ENCODE measurements at regions not wholly inside any gene's neighbourhood (a gene's known extent, or its start where the extent isn't known, plus 50 kb on each side); places are given as distances from the start of the nearest gene placed in this dataset.

DNA sequence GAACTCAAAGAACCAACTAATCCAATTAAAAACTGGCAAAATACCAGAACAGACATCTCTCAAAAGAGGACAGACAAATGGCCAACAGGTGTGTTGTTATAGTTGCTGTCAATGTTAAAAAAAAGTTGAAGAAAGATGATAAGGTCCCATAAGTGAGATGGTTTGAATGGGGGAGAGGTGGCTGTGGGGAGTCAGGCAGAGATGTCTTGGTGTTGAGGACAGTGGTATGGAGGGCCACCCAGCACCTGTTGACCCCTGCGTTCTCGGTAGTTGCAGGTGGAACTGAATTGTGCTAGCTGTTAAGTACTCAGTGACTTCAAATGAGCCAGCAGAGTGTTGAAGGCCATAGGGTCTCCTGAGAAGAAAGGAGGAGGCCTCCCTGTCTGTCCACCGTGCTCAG lies 55.9 kb upstream of the PITX1 start:
- no peaks in the 10 kb centered on the region for H3K9me3 ChIP-seq
- no peak overlapping the region for H3K27ac ChIP-seq
- H3K27me3 ChIP-seq = no peaks in the 10 kb centered on the region
- DNase-seq (ENCODE audit: extremely low spot score in 2 of 2) = no peak
- no peaks in the 10 kb centered on the region for H3K36me3 ChIP-seq
- intact Hi-C loops (cut with DNase I) = no loop called here
- no peak overlapping the region for H3K4me3 ChIP-seq
- H3K4me1 ChIP-seq = peaks cover 4% of the 10 kb centered on the region
- no peak for TF ChIP-seq POLR2A (IDR thresholded peaks at IDR 0.05)
- TF ChIP-seq POLR2AphosphoS5 (IDR thresholded peaks at IDR 0.05; ENCODE audit: insufficient read depth in 1 of 2, low read depth in 1 of 2) = no peak
- TF ChIP-seq, protein P1, sequence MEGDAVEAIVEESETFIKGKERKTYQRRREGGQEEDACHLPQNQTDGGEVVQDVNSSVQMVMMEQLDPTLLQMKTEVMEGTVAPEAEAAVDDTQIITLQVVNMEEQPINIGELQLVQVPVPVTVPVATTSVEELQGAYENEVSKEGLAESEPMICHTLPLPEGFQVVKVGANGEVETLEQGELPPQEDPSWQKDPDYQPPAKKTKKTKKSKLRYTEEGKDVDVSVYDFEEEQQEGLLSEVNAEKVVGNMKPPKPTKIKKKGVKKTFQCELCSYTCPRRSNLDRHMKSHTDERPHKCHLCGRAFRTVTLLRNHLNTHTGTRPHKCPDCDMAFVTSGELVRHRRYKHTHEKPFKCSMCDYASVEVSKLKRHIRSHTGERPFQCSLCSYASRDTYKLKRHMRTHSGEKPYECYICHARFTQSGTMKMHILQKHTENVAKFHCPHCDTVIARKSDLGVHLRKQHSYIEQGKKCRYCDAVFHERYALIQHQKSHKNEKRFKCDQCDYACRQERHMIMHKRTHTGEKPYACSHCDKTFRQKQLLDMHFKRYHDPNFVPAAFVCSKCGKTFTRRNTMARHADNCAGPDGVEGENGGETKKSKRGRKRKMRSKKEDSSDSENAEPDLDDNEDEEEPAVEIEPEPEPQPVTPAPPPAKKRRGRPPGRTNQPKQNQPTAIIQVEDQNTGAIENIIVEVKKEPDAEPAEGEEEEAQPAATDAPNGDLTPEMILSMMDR (IDR thresholded peaks at IDR 0.05) = no peak

DNA sequence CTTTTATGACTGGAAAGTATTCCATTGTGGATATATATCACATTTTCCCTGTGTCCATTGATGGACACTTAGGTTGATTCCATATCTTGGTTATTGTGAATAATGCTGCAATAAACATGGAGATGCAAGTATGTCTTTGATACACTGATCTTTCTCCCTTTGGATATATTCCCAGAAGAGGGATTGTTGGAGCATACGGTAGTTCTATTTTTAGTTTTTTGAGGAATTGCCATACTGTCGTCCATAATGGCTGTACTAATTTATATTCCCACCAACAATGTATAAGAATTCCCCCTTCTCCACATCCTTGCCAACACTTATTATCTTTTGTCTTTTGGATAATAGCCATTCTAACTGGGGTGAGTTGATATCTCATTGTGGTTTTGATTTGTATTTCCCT lies 54.9 kb upstream of the PITX1 start:
- TF ChIP-seq POLR2AphosphoS5 (IDR thresholded peaks at IDR 0.05; ENCODE audit: insufficient read depth in 1 of 2, low read depth in 1 of 2) = no peak
- Histone ChIP-seq H3K36me3 (no peaks in the 10 kb centered on the region), H3K4me1 (no peaks in the 10 kb centered on the region), H3K4me3 (no peak overlapping the region), H3K27ac (no peak overlapping the region), H3K27me3 (no peaks in the 10 kb centered on the region), H3K9me3 (no peaks in the 10 kb centered on the region)
- no peak for DNase-seq (ENCODE audit: extremely low spot score in 2 of 2)
- intact Hi-C loops (cut with DNase I) = no loop called here

DNA sequence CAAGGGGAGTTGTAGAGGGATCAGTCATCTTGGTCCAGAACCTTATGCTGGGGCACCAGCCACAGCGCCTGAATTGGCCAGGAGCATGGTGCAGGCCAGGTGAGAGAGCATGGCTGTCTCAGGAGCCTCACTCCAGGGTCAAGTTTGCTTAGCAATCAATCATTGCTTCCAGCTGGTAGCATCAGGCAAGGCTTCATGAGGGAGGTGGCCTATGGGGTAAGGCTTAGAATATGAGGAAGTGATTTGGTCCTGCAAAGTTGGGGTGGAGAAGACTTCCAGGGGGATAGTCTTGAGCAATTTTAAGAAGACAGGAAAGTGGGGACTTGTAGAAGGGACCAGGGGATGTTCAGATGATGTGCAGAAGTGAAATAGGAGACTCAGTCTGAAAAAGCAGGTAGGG lies 53.9 kb upstream of the PITX1 start:
- intact Hi-C loops (cut with DNase I) = no loop called here
- no peaks in the 10 kb centered on the region for H3K36me3 ChIP-seq
- no peak for DNase-seq (ENCODE audit: extremely low spot score in 2 of 2)
- no peaks in the 10 kb centered on the region for H3K27me3 ChIP-seq
- no peaks in the 10 kb centered on the region for H3K4me1 ChIP-seq
- no peaks in the 10 kb centered on the region for H3K9me3 ChIP-seq
- TF ChIP-seq POLR2AphosphoS5 (IDR thresholded peaks at IDR 0.05; ENCODE audit: insufficient read depth in 1 of 2, low read depth in 1 of 2) (no peak), POLR2A (IDR thresholded peaks at IDR 0.05) (no peak)
- TF ChIP-seq, protein P1 (IDR thresholded peaks at IDR 0.05) = no peak
- no peak overlapping the region for H3K27ac ChIP-seq
- no peak overlapping the region for H3K4me3 ChIP-seq

DNA sequence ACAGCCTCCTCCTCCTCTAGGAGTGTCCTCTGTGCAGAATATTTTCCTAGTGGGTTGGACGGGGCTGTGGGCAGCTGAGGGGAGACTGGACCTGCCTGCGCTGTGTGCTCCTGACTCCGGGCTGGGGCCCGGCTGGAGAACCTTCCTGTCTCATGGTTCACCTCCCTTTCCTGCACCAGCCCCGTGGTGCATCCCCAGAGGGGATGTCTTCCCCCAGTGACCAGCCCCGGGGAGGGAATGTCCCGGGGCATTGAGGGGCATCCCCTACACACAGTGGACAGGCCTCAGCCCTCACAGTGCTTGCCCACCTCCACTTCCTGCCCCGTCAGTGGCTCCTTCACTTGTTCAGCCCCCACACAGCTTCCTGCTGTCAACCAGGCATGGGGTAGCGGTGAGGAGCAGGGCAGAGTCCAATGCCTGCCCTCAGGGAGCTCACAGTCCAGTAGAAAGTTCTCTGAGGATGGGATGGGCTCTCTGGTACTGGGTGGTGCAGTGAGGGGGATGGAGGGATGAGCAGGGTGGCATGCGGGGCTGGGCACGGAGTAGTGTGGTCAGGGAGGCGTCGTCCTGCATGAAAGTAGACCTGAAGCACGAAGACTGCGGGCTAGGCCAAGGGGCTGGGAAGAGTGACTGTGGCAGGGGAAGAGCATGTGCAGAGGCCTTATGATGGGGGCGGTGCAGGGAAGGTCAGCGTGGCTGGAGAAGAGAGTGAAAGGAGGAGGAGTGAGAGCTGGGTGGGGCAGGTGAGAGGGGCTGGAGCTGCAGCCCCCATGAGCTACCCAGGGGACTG lies 52.1 kb upstream of the PITX1 start:
- intact Hi-C loops (cut with DNase I) = no loop called here
- no peaks in the 10 kb centered on the region for H3K4me1 ChIP-seq
- DNase-seq (ENCODE audit: extremely low spot score in 2 of 2) = no peak
- H3K27ac ChIP-seq = no peak overlapping the region
- no peak overlapping the region for H3K4me3 ChIP-seq
- H3K27me3 ChIP-seq = no peaks in the 10 kb centered on the region
- TF ChIP-seq POLR2A (IDR thresholded peaks at IDR 0.05) (no peak), POLR2AphosphoS5 (IDR thresholded peaks at IDR 0.05; ENCODE audit: insufficient read depth in 1 of 2, low read depth in 1 of 2) (no peak)
- TF ChIP-seq, protein P1 (IDR thresholded peaks at IDR 0.05) = no peak
- H3K9me3 ChIP-seq = no peaks in the 10 kb centered on the region
- no peaks in the 10 kb centered on the region for H3K36me3 ChIP-seq

DNA sequence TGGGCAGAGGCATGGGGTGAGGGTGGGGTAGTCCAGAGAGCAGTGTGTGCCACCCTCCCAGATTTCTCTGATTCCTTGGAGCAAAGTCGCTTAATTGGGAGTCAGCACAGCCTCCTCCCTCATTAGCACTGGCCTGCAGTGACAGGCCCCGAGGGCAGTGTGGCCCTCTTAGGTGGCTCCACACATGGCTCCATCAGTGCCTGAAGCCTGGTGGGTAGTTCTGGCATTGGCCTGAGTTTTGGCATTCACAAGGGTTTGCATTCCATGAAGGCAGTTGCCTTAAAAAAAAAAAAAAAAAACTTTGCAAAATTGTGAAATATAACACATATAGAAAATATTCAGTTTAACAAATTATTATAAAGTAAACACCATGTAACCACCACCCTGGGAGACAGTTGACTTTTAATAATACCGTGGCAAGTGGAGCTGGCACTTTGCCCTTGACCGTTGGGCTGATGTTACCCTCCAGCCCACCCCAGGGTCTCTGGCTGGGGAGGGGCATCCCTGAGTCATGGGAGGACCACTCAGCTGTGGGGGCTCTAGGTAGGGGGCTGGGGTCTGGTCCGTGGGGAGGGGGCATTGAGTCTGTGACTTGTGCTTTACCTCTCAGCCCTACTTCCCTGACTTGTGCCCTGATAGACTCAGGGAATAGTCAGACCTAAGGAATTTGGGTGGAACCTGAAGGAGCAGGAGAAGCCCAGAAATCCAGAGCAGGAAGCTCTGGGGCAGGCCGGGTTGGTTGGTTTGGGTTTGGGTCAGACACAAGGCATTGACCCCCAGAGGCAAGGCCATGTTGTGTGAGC lies 51.3 kb upstream of the PITX1 start:
- H3K4me1 ChIP-seq = no peaks in the 10 kb centered on the region
- intact Hi-C loops (cut with DNase I) = no loop called here

More for the DNA sequence above, 51.3 kb upstream of the PITX1 start:
- no peak overlapping the region for H3K4me3 ChIP-seq
- H3K36me3 ChIP-seq = no peaks in the 10 kb centered on the region
- H3K9me3 ChIP-seq = no peaks in the 10 kb centered on the region
- TF ChIP-seq POLR2AphosphoS5 (IDR thresholded peaks at IDR 0.05; ENCODE audit: insufficient read depth in 1 of 2, low read depth in 1 of 2) = no peak
- TF ChIP-seq, protein P1 (IDR thresholded peaks at IDR 0.05) = no peak
- no peak for TF ChIP-seq POLR2A (IDR thresholded peaks at IDR 0.05)
- no peak for DNase-seq (ENCODE audit: extremely low spot score in 2 of 2)
- no peak overlapping the region for H3K27ac ChIP-seq
- H3K27me3 ChIP-seq = no peaks in the 10 kb centered on the region

Measured in vagina (tissue), 2 donors.